ENCODE measurements at regions not wholly inside any gene's neighbourhood (a gene's known extent, or its start where the extent isn't known, plus 50 kb on each side); places are given as distances from the start of the nearest gene placed in this dataset.

GRCh38 chr20:60558486-60558885 is 600.3 kb downstream of the CDH26 start:
- H3K27ac ChIP-seq (replicated peaks): no peak overlapping the region
- H3K4me3 ChIP-seq (replicated peaks; ENCODE audit: insufficient read depth, low read length): no peak overlapping the region
- TF ChIP-seq POLR2AphosphoS5 (IDR thresholded peaks at IDR 0.05; ENCODE audit: low read depth): no peak
- no peak for TF ChIP-seq CTCF (IDR thresholded peaks at IDR 0.05; ENCODE audit: insufficient read depth, low read length)
- TF ChIP-seq REST (IDR thresholded peaks at IDR 0.05; ENCODE audit: insufficient replicate concordance, low read depth): no peak
- no peak for TF ChIP-seq SPI1 (IDR thresholded peaks at IDR 0.05; ENCODE audit: borderline replicate concordance, low read depth)
- TF ChIP-seq GABPA (IDR thresholded peaks at IDR 0.05; ENCODE audit: low read depth): no peak
- H3K27me3 ChIP-seq (ENCODE audit: insufficient read depth, poor library complexity, severe bottlenecking): peaks cover 7% of the 10 kb centered on the region
- DNase-seq (ENCODE audit: low read depth in 1 of 2, low spot score in 1 of 2): no peak

GRCh38 chr20:60559462-60559861 is 601.2 kb downstream of the CDH26 start:
- DNase-seq (ENCODE audit: low read depth in 1 of 2, low spot score in 1 of 2): no peak
- Histone ChIP-seq H3K4me3 (replicated peaks; ENCODE audit: insufficient read depth, low read length) (no peak overlapping the region), H3K27me3 (ENCODE audit: insufficient read depth, poor library complexity, severe bottlenecking) (peaks cover 4% of the 10 kb centered on the region), H3K27ac (replicated peaks) (no peak overlapping the region)
- TF ChIP-seq SPI1 (IDR thresholded peaks at IDR 0.05; ENCODE audit: borderline replicate concordance, low read depth): no peak

GRCh38 chr20:60561052-60561451 is 602.8 kb downstream of the CDH26 start:
- TF ChIP-seq GABPA (IDR thresholded peaks at IDR 0.05; ENCODE audit: low read depth): no peak
- Histone ChIP-seq H3K27ac (replicated peaks) (no peak overlapping the region), H3K27me3 (ENCODE audit: insufficient read depth, poor library complexity, severe bottlenecking) (peaks cover 4% of the 10 kb centered on the region), H3K4me3 (replicated peaks; ENCODE audit: insufficient read depth, low read length) (no peak overlapping the region)
- DNase-seq (ENCODE audit: low read depth in 1 of 2, low spot score in 1 of 2): no peak

- Histone ChIP-seq H3K27me3 (ENCODE audit: insufficient read depth, poor library complexity, severe bottlenecking) (peaks cover 2% of the 10 kb centered on the region), H3K27ac (replicated peaks) (no peak overlapping the region), H3K4me3 (replicated peaks; ENCODE audit: insufficient read depth, low read length) (no peak overlapping the region)
- no peak for DNase-seq (ENCODE audit: low read depth in 1 of 2, low spot score in 1 of 2)
- TF ChIP-seq POLR2AphosphoS5 (IDR thresholded peaks at IDR 0.05; ENCODE audit: low read depth) (no peak), CTCF (IDR thresholded peaks at IDR 0.05; ENCODE audit: insufficient read depth, low read length) (no peak), GABPA (IDR thresholded peaks at IDR 0.05; ENCODE audit: low read depth) (no peak), SPI1 (IDR thresholded peaks at IDR 0.05; ENCODE audit: borderline replicate concordance, low read depth) (no peak), REST (IDR thresholded peaks at IDR 0.05; ENCODE audit: insufficient replicate concordance, low read depth) (no peak)
Observed at GRCh38 chr20:60565083-60565482, 606.9 kb downstream of the CDH26 start.

- no peak for DNase-seq (ENCODE audit: low read depth in 1 of 2, low spot score in 1 of 2)
- Histone ChIP-seq H3K27me3 (ENCODE audit: insufficient read depth, poor library complexity, severe bottlenecking) (peaks cover 2% of the 10 kb centered on the region), H3K27ac (replicated peaks) (no peak overlapping the region), H3K4me3 (replicated peaks; ENCODE audit: insufficient read depth, low read length) (no peak overlapping the region)
- no peak for TF ChIP-seq REST (IDR thresholded peaks at IDR 0.05; ENCODE audit: insufficient replicate concordance, low read depth)
- no peak for TF ChIP-seq CTCF (IDR thresholded peaks at IDR 0.05; ENCODE audit: insufficient read depth, low read length)
- no peak for TF ChIP-seq SPI1 (IDR thresholded peaks at IDR 0.05; ENCODE audit: borderline replicate concordance, low read depth)
- no peak for TF ChIP-seq GABPA (IDR thresholded peaks at IDR 0.05; ENCODE audit: low read depth)
- no peak for TF ChIP-seq POLR2AphosphoS5 (IDR thresholded peaks at IDR 0.05; ENCODE audit: low read depth)
Observed at GRCh38 chr20:60565551-60565950, 607.3 kb downstream of the CDH26 start.

All from HL-60 (cell line).